HG02885 (cell line): ENCODE measurements at regions not wholly inside any gene's neighbourhood (a gene's known extent, or its start where the extent isn't known, plus 50 kb on each side); places are given as distances from the start of the nearest gene placed in this dataset.

Experiments used
- ATAC-seq: cut with Tn5 transposase; IDR thresholded peaks from one replicate; pipeline ENCODE4 v1.9.1; 2021; ENCODE audit warnings: mild to moderate bottlenecking; ENCODE audit not compliant: unreplicated experiment, poor library complexity

DNA sequence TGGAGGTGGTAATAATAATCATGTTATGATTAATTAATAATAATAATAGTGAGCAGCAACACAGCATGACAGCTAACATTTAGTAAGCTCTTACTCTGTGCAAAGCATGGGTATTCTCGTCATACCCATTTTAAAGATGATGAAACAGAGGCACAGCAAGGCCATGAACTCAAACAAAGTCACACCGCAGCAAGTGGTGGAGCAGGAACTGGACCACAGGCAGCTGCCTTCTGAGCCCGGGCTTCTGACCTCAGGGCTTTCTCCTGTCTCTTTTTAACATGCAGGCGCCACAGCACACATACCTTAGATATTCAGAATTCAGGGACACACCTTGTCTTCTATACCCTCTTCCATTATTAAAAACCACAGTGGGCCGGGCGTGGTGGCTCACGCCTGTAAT, 50.7 kb upstream of the SPATA12 start:
- no peak for ATAC-seq

- ATAC-seq, result no peak
These were observed 51.1 kb upstream of the SPATA12 start for GRCh38 chr3:57009367-57009766.

GRCh38 chr3:57007521-57008460, 52.7 kb upstream of the SPATA12 start:
- ATAC-seq, result no peak

DNA sequence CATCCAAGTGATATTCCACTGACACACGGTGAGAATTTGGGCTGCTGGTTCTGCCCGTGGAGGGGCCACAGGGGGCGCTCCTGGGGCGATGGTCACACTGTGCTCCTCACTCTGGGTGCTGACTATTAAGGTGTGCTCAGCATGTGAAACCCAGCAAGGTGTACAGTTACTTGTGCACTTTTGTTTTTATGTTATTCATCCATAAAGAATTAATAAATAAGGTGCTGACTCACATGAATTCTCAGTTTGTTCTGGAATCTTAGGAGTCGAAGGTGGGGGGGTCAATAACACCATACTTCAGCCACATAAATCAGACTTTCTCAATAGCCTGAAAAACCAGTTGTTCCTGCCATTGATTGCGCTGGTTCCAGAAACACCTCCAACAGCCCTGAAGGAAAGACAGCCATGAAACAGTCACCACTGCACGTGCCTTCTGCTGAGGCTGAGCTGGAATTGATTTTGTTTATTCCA, 53.5 kb upstream of the SPATA12 start:
- no peak for ATAC-seq

DNA sequence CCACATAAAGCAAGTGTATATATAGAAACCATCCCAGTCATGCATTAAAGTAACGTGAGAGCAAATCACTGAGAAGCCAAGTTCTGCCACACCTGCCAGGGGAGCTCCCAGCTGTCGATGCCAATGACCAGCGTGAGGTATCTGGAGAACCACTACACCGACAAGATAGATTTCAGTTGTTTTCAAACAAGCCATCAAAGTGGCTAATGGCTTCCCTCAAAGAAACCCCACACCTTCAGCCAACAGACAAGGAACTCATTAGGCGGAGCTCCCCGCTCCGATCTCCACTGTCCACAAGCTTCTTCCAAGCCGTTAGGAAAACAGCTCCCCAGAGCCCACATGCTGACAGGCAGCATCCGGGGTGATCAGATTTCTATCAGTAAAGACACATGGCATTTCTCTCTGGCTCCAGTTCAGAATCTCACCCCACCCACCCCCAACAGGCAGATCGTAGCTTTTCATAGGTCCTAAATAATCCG, 54.2 kb upstream of the SPATA12 start:
- no peak for ATAC-seq

- no peak for ATAC-seq
These were observed 56.2 kb upstream of the SPATA12 start for GRCh38 chr3:57004229-57004628.

GRCh38 chr3:57003676-57004075, 56.8 kb upstream of the SPATA12 start:
- no peak for ATAC-seq

GRCh38 chr3:57001356-57001755, 59.1 kb upstream of the SPATA12 start:
- ATAC-seq, result no peak

DNA sequence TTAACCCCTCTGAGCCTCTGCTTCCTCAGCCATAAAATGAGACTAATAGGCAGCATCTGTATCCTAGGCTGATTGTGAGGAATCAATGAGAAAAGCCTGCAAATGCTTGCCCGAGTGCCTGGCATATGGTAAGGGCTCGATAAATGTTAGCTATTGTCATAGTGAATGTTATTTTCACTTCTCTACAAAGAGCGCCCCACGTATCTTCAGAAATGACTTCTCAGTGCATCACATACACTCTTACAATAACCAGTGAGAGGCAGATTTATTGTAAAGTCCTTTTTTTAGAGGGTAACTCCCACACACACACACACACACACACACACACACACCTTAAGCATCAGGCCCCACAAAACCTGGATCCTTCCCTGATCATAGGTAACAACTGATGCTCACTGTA, 60.5 kb upstream of the SPATA12 start:
- ATAC-seq, result no peak

DNA sequence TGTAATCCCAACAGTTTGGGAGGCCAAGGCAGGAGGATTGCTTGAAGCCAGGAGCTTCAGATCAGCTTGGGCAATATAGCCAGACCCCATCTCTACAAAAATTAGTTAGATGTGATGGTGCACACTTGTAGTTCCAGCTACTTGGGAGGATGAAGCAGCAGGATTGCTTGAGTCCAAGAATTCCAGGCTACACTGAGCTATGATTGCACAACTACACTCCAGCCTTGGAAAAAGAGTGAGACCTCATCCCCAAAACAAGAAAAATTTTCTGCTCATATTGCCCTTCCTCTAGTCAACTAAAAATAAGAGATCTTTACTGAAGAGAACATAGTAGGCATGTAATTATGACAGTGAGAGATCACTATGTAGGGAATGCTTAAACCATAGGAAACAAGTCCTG, 60.9 kb upstream of the SPATA12 start:
- no peak for ATAC-seq

DNA sequence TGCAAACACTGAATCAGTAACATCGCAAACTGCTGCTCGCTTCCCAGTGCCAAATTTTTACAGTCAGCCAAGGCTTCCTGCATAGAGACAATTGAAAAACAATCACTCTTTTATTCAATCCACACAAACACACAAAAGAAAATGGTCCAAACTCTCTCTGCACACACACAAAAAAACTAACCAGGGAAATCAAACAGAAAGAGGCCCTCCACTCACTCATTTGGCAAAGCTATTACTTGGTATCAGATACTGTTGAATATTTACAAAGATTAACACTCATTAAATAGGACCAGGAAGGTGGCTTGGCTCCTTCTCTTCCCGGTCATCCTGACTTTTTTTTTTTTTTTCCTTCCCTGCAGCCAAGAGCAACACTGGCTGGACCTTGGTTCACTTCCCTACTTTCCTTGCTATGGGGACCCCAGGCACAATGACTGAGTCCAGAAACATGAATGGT, 62.4 kb upstream of the SPATA12 start:
- ATAC-seq, result no peak

GRCh38 chr3:56997675-56998074, 62.8 kb upstream of the SPATA12 start:
- ATAC-seq, result no peak

GRCh38 chr3:56997041-56997440, 63.4 kb upstream of the SPATA12 start:
- no peak for ATAC-seq

GRCh38 chr3:56994391-56994790, 66.1 kb upstream of the SPATA12 start:
- no peak for ATAC-seq

DNA sequence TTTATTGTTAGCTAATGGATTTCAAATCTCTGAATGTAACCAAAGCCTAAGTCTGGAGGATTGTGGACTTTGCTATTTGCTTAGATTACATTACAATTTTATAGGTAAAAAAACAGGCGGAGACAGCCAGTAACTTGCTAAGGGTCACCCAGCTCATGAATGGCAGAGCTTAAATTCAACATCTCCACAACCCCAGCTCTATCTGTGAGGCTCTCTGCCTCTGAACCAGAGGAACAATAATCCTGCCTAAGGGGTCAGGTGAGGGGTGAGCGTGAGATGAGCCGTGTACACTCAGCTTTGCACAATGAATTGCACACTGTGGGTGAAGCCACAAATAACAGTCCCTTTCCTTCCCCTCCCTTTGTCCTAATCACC, 69.8 kb upstream of the SPATA12 start:
- ATAC-seq, result no peak

DNA sequence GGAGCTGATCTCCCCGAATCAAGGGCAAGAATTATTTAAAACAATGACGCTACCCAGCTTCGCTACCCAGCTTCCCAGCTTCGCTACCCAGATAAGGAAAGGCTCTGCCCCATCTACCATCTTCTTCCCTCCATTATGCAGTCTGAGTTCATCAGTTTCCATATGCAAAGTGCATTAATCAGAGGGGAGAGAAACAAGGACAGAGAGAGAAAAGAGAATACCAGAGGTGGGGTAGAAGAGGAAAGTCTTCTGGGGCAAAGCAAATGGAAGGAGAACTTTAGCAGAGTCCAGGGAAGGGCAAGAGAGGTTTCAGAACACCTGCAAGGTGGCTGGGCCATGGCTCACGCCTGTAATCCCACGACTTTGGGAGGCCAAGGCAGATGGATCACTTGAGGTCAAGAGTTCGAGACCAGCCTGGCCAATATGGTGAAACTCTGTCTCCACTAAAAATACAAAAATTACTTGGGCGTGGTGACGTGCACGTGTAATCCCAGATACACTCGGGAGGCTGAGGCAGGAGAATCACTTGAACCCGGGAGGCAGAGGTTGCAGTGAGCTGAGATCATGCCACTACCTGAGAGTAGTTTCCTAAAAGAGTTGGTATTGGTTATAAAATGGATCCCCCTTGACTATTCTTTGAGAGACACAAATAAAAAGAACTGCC, 70.4 kb upstream of the SPATA12 start:
- ATAC-seq, result no peak

GRCh38 chr3:56989169-56989976, 71.1 kb upstream of the SPATA12 start:
- no peak for ATAC-seq

DNA sequence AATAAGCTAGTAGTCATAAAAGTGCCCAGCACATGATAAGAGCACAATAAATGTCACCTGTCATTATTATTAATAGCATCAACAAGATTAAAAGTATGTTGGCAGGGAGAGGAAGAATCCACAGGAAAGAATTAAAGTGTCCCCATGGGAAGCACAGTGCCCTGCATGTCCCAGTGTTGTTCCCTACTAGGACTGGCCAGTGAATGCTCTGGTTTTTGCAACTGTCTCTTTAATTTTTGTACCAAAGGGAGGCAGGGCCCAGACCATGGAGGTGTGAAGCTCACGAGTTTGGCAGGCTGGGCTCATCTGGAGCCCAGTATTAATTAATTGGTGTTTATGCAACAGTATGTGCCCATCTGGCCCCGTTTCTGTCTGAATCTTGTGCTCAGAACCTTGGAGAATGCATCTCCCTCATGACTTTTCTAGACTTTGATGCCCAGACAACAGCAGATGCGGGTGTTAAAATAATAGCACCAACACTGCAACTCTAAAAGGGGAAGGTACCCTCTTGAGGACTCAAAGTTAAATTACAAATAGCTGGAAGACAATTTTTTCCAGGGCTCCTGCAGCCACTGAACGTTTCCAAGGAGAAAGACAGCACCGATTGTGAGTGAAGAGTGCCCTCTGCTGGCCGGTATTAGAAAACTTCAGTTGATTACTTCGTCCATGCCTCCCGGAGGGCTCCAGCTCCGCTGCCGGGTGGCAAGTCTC, 71.9 kb upstream of the SPATA12 start:
- no peak for ATAC-seq

DNA sequence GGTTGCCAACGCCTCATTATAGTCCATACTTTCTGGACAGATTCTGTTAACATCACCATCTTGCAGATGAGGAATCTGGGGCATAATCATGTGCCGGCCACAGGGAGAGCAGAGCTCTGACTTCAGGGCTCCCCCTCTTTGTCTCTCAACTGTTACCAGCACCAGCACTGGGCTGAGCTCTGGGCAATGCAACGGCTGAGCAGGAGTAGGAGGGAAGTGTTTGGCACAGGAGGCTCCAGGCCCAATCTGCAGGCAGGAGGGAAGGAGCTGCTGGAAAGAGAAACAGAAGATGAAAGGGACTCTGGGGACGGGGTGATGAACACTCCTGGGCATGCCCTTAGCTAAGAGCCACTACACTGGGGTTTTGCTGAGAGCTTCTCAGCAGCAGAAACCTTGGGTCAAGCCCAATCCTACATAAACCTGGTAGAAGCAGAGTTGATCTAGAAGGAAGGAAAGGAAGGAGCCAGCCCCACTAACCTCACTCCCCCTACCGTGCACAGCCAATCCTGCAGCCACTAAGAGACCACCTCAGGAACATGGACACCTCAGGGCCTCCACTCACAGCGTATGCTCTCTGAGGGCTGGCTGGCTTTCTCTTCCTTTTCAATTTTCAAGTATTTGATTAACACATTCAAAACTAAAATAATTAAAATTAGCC, 73.1 kb upstream of the SPATA12 start:
- ATAC-seq, result no peak
